Activated B cell treated with CpG ODN at 0.5 μM for 24 hours (primary cell): ENCODE measurements at regions not wholly inside any gene's neighbourhood (a gene's known extent, or its start where the extent isn't known, plus 50 kb on each side); places are given as distances from the start of the nearest gene placed in this dataset.
"Not testable (repeated sequence)": the region's sequence is repeated elsewhere in the genome, so short reads cannot be mapped to it uniquely, and the experiment has no call there.

Experiments
- ATAC-seq: fragments of 200-7000 bp; cut with Tn5 transposase; one replicate; pipeline ENCODE4 v1.10.0; 2021; ENCODE audit warnings: low read depth, mild to moderate bottlenecking, moderate library complexity
- CTCF ChIA-PET: fragments of 350-600 bp; sonication (Branson Sonifier 250); formaldehyde crosslinking; loops from one replicate; lab custom pipeline; 2021; ENCODE audit warnings: antibody characterized with exemption; lab: Charles Lee
- POLR2A ChIA-PET: fragments of 350-600 bp; sonication (Branson Sonifier 250); formaldehyde crosslinking; loops from one replicate; lab custom pipeline; 2021; ENCODE audit warnings: antibody characterized with exemption; lab: Charles Lee
- DNase-seq: peaks from one replicate; pipeline ENCODE4 v3.0.0; 2022
- H3K27ac Mint-ChIP-seq: one replicate; pipeline ENCODE4 v1.8.0; 2020; ENCODE audit warnings: mixed read lengths
- H3K27me3 Mint-ChIP-seq: one replicate; pipeline ENCODE4 v1.8.0; 2021; ENCODE audit warnings: mixed read lengths
- H3K36me3 Mint-ChIP-seq: one replicate; pipeline ENCODE4 v1.8.0; 2021; ENCODE audit warnings: low read depth, mixed read lengths
- H3K4me1 Mint-ChIP-seq: one replicate; pipeline ENCODE4 v1.8.0; 2021; ENCODE audit warnings: mixed read lengths
- H3K4me3 Mint-ChIP-seq: one replicate; pipeline ENCODE4 v1.8.0; 2020; ENCODE audit warnings: mild to moderate bottlenecking, mixed read lengths
- H3K9me3 Mint-ChIP-seq: one replicate; pipeline ENCODE4 v1.8.0; 2020; ENCODE audit warnings: mixed read lengths
- CTCF ChIP-seq: fragments of 200-600 bp; IDR thresholded peaks from one replicate; pipeline ENCODE4 v1.8.0; 2022; ENCODE audit warnings: antibody characterized with exemption, mild to moderate bottlenecking
- intact Hi-C: fragments of 100-400 bp; cut with micrococcal nuclease; formaldehyde crosslinking; loops from one replicate; pipeline ENCODE4 v1.15.1; 2024

GRCh38 chrX:130560544-130560943 is 158.8 kb downstream of the RBMX2 start:
- no peak for TF ChIP-seq CTCF
- no peak overlapping the region for H3K27ac Mint-ChIP-seq
- H3K4me1 Mint-ChIP-seq = peaks cover 6% of the 10 kb centered on the region
- H3K9me3 Mint-ChIP-seq = no peaks in the 10 kb centered on the region
- H3K4me3 Mint-ChIP-seq = no peak overlapping the region
- ATAC-seq = no peak
- POLR2A ChIA-PET = no interaction called here
- H3K27me3 Mint-ChIP-seq = no peaks in the 10 kb centered on the region
- CTCF ChIA-PET = no interaction called here
- intact Hi-C loops = no loop called here
- no peak for DNase-seq
- H3K36me3 Mint-ChIP-seq = no peaks in the 10 kb centered on the region

- Mint-ChIP-seq H3K4me3 (no peak overlapping the region), H3K36me3 (no peaks in the 10 kb centered on the region), H3K27ac (no peak overlapping the region), H3K27me3 (no peaks in the 10 kb centered on the region), H3K4me1 (peaks cover under 1% of the 10 kb centered on the region), H3K9me3 (no peaks in the 10 kb centered on the region)
- DNase-seq (no peak), ATAC-seq (no peak)
- no peak for TF ChIP-seq CTCF
- intact Hi-C loops = no loop called here
- CTCF ChIA-PET = no interaction called here
- POLR2A ChIA-PET = no interaction called here
Measured at GRCh38 chrX:130561930-130562329, 160.1 kb downstream of the RBMX2 start.

- POLR2A ChIA-PET = no interaction called here
Measured at GRCh38 chrX:130563476-130563875, 161.7 kb downstream of the RBMX2 start.

GRCh38 chrX:130566028-130566683 is 164.4 kb downstream of the RBMX2 start:
- TF ChIP-seq CTCF = no peak
- H3K4me3 Mint-ChIP-seq = no peak overlapping the region
- no peaks in the 10 kb centered on the region for H3K9me3 Mint-ChIP-seq
- ChIA-PET POLR2A (no interaction called here), CTCF (interaction anchor here (1.5 kb wide), 1 partner anchor 10 kb away, joined by 5 read pairs; no protein-coding TSS in a partner anchor)
- no peaks in the 10 kb centered on the region for H3K36me3 Mint-ChIP-seq
- H3K4me1 Mint-ChIP-seq = no peaks in the 10 kb centered on the region
- H3K27me3 Mint-ChIP-seq = no peaks in the 10 kb centered on the region
- ATAC-seq (no peak), DNase-seq (no peak)
- intact Hi-C loops = no loop called here
- H3K27ac Mint-ChIP-seq = no peak overlapping the region

More at GRCh38 chrX:130563476-130563875, 161.7 kb downstream of the RBMX2 start:
- no peak overlapping the region for H3K27ac Mint-ChIP-seq
- no peak overlapping the region for H3K4me3 Mint-ChIP-seq
- CTCF ChIA-PET = no interaction called here
- no peaks in the 10 kb centered on the region for H3K9me3 Mint-ChIP-seq
- DNase-seq (no peak), ATAC-seq (no peak)
- H3K36me3 Mint-ChIP-seq = no peaks in the 10 kb centered on the region
- TF ChIP-seq CTCF = no peak
- no peaks in the 10 kb centered on the region for H3K27me3 Mint-ChIP-seq
- intact Hi-C loops = no loop called here
- no peaks in the 10 kb centered on the region for H3K4me1 Mint-ChIP-seq

GRCh38 chrX:130573030-130573429 is 171.2 kb downstream of the RBMX2 start:
- H3K4me1 Mint-ChIP-seq, ATAC-seq, intact Hi-C loops, H3K27ac Mint-ChIP-seq, H3K36me3 Mint-ChIP-seq, H3K4me3 Mint-ChIP-seq, H3K9me3 Mint-ChIP-seq, H3K27me3 Mint-ChIP-seq, POLR2A ChIA-PET, CTCF ChIA-PET, DNase-seq: not testable (repeated sequence)
